NT2/D1 (cell line): ENCODE measurements at regions not wholly inside any gene's neighbourhood (a gene's known extent, or its start where the extent isn't known, plus 50 kb on each side); places are given as distances from the start of the nearest gene placed in this dataset.

Source experiments
- YY1 ChIP-seq: IDR thresholded peaks from 2 replicates; pipeline ENCODE4 v1.6.1; 2011; ENCODE audit not compliant: insufficient read length, insufficient read depth
- ZNF274 ChIP-seq: IDR thresholded peaks from 2 replicates; pipeline ENCODE4 v1.6.1; 2011; ENCODE audit warnings: mild to moderate bottlenecking, low read depth, low read length

DNA sequence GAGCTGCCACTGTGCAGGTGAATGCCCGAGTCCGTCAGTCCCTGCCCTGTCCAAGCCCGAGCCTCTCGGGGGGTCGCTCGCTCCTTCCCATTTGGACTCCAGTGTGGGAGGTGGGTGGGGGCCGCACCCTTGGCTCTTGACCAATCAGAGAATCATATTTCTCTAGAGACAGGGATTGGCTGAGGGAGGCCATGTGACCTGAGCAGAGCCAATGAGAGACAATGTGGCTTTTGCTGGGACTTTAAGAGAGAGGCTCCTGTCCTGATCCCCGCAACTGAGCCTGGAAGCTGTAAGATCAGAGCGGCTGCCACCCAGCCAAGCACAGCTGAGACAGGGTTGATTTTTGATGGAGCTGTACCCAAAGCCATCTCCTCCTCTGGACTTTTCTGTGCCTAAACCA, 199.3 kb downstream of the TFAP2C start:
- TF ChIP-seq YY1 (no peak), ZNF274 (no peak)
